T-cell (primary cell): ENCODE measurements at regions not wholly inside any gene's neighbourhood (a gene's known extent, or its start where the extent isn't known, plus 50 kb on each side); places are given as distances from the start of the nearest gene placed in this dataset.

Source experiments
- ATAC-seq, 4 experiments: fragments of 200-7000 bp in 3 of 4; fragments of 150-1000 bp in 1 of 4; cut with Tn5 transposase; replicated peaks in 1 of 4; 1 replicate in 3 of 4; 2 replicates in 1 of 4; pipeline ENCODE4 v1.10.0; 2021; ENCODE audit warnings: moderate library complexity in 3 of 4, mild to moderate bottlenecking in 2 of 4, moderate number of reproducible peaks in 1 of 4
- CTCF ChIA-PET, 2 donors: fragments of 300-600 bp; sonication (Branson Sonifier 250); formaldehyde crosslinking; loops; one replicate each; lab custom pipeline; 2022; ENCODE audit warnings: antibody characterized with exemption in 2 of 2; lab: Charles Lee
- POLR2A ChIA-PET, 2 donors: fragments of 300-600 bp; sonication (Branson Sonifier 250); formaldehyde crosslinking; loops; one replicate each; lab custom pipeline; 2022; ENCODE audit warnings: antibody characterized with exemption in 2 of 2; lab: Charles Lee
- DNase-seq, 35 experiments: peaks; one replicate each; pipeline versions ENCODE4 v3.0.0 to v3.0.0-alpha.2; 2013 to 2023
- H3K27ac ChIP-seq: one replicate; pipeline ENCODE4 v1.5.1; 2013; ENCODE audit warnings: low read length
- H3K27me3 ChIP-seq, 2 experiments: replicated peaks in 1 of 2; 1 replicate in 1 of 2; 2 replicates in 1 of 2; pipeline versions ENCODE4 v1.6.1 to v1.7.0; 2013; ENCODE audit warnings: low read length in 1 of 2, mixed read lengths in 1 of 2; ENCODE audit not compliant: control insufficient read depth in 2 of 2, insufficient read depth in 2 of 2; ENCODE audit errors: extremely low read depth in 1 of 2
- H3K36me3 ChIP-seq, 2 donors: 1 replicate in 1 of 2; 2 replicates in 1 of 2; pipeline versions ENCODE4 v1.6.1 to v1.7.0; 2013; ENCODE audit warnings: low read length in 1 of 2; ENCODE audit not compliant: control insufficient read depth in 2 of 2, insufficient read depth in 1 of 2; ENCODE audit errors: extremely low read depth in 1 of 2
- H3K4me1 ChIP-seq, 2 experiments: 1 replicate in 1 of 2; 2 replicates in 1 of 2; pipeline versions ENCODE4 v1.6.1 to v1.7.0; 2013; ENCODE audit warnings: low read length in 2 of 2, mixed read lengths in 1 of 2; ENCODE audit not compliant: insufficient read depth in 2 of 2, control insufficient read depth in 1 of 2; ENCODE audit errors: extremely low read depth in 1 of 2
- H3K4me3 ChIP-seq, 2 donors: 1 replicate in 1 of 2; 2 replicates in 1 of 2; pipeline versions ENCODE4 v1.5.1 to v1.7.0; 2013; ENCODE audit warnings: mild to moderate bottlenecking in 2 of 2, low read length in 1 of 2, moderate library complexity in 1 of 2; ENCODE audit not compliant: control insufficient read depth in 1 of 2; ENCODE audit errors: extremely low read depth in 1 of 2
- H3K9me3 ChIP-seq: 2 replicates; pipeline ENCODE4 v1.7.0; 2013
- H3K27ac Mint-ChIP-seq, 2 donors: one replicate each; pipeline ENCODE4 v1.8.0; 2020 to 2021; ENCODE audit warnings: mild to moderate bottlenecking in 2 of 2, mixed read lengths in 2 of 2
- H3K27me3 Mint-ChIP-seq, 2 donors: one replicate each; pipeline ENCODE4 v1.8.0; 2021 to 2022; ENCODE audit warnings: mixed read lengths in 2 of 2
- H3K36me3 Mint-ChIP-seq: one replicate; pipeline ENCODE4 v1.8.0; 2021; ENCODE audit warnings: mixed read lengths
- H3K4me1 Mint-ChIP-seq, 3 donors: one replicate each; pipeline ENCODE4 v1.8.0; 2020 to 2022; ENCODE audit warnings: mixed read lengths in 3 of 3, mild to moderate bottlenecking in 1 of 3
- H3K4me3 Mint-ChIP-seq, 3 donors: one replicate each; pipeline ENCODE4 v1.8.0; 2020 to 2022; ENCODE audit warnings: mild to moderate bottlenecking in 3 of 3, mixed read lengths in 3 of 3, moderate library complexity in 3 of 3
- H3K9me3 Mint-ChIP-seq, 3 donors: one replicate each; pipeline ENCODE4 v1.8.0; 2020 to 2022; ENCODE audit warnings: mixed read lengths in 3 of 3
- WGBS: methylation state at CpG from one replicate; pipeline ENCODE4 v1.1.5; 2013; ENCODE audit warnings: missing lambda C conversion rate; ENCODE audit not compliant: insufficient coverage; 5-methylcytosine and 5-hydroxymethylcytosine counted together

- H3K36me3 ChIP-seq: no peaks in the 10 kb centered on the region
- H3K27ac ChIP-seq: no peak overlapping the region
- H3K27ac Mint-ChIP-seq: no peak overlapping the region
- no peaks in the 10 kb centered on the region for H3K9me3 ChIP-seq
- H3K27me3 ChIP-seq: peaks cover 0 to 14% of the 10 kb centered on the region in 2 experiments
- peaks cover 3 to 4% of the 10 kb centered on the region in 2 donors for H3K27me3 Mint-ChIP-seq
- H3K36me3 Mint-ChIP-seq: no peaks in the 10 kb centered on the region
- H3K4me1 ChIP-seq: no peaks in the 10 kb centered on the region
- no peaks in the 10 kb centered on the region for H3K9me3 Mint-ChIP-seq
- ChIA-PET POLR2A (no interaction called here), CTCF (no interaction called here)
- WGBS: 82% methylated on average over 14 of the region's 18 CpGs
- no peak overlapping the region for H3K4me3 Mint-ChIP-seq
- H3K4me1 Mint-ChIP-seq: no peaks in the 10 kb centered on the region
- ATAC-seq: no peak
- no peak overlapping the region for H3K4me3 ChIP-seq
- DNase-seq: no peak
Measured at GRCh38 chr2:128559533-128560515, 241.2 kb upstream of the HS6ST1 start.

GRCh38 chr2:128560718-128561117 is 242.1 kb upstream of the HS6ST1 start:
- peaks cover 0 to 11% of the 10 kb centered on the region in 2 experiments for H3K27me3 ChIP-seq
- POLR2A ChIA-PET: no interaction called here
- DNase-seq: no peak
- H3K27ac ChIP-seq: no peak overlapping the region
- H3K36me3 ChIP-seq: no peaks in the 10 kb centered on the region
- ATAC-seq: no peak
- no peaks in the 10 kb centered on the region for H3K9me3 Mint-ChIP-seq
- H3K4me1 ChIP-seq: no peaks in the 10 kb centered on the region
- CTCF ChIA-PET: no interaction called here
- H3K4me3 ChIP-seq: no peak overlapping the region
- peaks cover 3 to 4% of the 10 kb centered on the region in 2 donors for H3K27me3 Mint-ChIP-seq
- no peak overlapping the region for H3K4me3 Mint-ChIP-seq
- no peaks in the 10 kb centered on the region for H3K36me3 Mint-ChIP-seq
- WGBS: 67% methylated on average over 1 of the region's 4 CpGs
- H3K27ac Mint-ChIP-seq: no peak overlapping the region
- H3K9me3 ChIP-seq: no peaks in the 10 kb centered on the region
- H3K4me1 Mint-ChIP-seq: no peaks in the 10 kb centered on the region

- Histone ChIP-seq H3K27me3 (peaks cover 0 to 11% of the 10 kb centered on the region in 2 experiments), H3K4me3 (no peak overlapping the region), H3K9me3 (no peaks in the 10 kb centered on the region), H3K36me3 (no peaks in the 10 kb centered on the region), H3K4me1 (no peaks in the 10 kb centered on the region), H3K27ac (no peak overlapping the region)
- Mint-ChIP-seq H3K9me3 (no peaks in the 10 kb centered on the region), H3K36me3 (no peaks in the 10 kb centered on the region), H3K4me1 (no peaks in the 10 kb centered on the region), H3K4me3 (no peak overlapping the region), H3K27me3 (peaks cover 3 to 4% of the 10 kb centered on the region in 2 donors), H3K27ac (no peak overlapping the region)
- ChIA-PET CTCF (interaction anchor here in 1 of 2 donors (0.5 kb wide), 1 partner anchor 409 kb away, joined by 3 read pairs; no protein-coding TSS in a partner anchor), POLR2A (no interaction called here)
- DNase-seq (no peak), ATAC-seq (no peak)
- WGBS: 81% methylated on average over 4 of the region's 7 CpGs
Measured at GRCh38 chr2:128562471-128563347, 244.0 kb upstream of the HS6ST1 start.

DNA sequence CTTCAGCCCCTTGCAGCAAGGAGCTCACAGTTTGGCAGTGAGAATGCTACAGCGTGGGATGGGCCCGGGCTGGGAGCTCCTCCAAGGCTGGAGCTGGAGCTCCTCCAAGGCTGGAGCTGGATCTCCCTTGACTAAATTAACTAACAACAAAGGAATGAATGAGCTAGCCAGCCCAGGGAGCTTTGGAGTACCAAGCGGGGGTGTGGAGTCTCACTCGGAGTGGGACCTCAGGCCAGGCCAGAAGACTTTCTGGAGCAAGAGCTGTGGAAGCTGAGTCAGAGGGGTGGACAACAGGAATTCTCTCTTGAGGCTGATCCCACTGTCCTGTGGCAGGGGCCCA is 244.7 kb upstream of the HS6ST1 start:
- DNase-seq: no peak
- Mint-ChIP-seq H3K36me3 (no peaks in the 10 kb centered on the region), H3K4me1 (no peaks in the 10 kb centered on the region), H3K27me3 (peaks cover 3 to 4% of the 10 kb centered on the region in 2 donors), H3K9me3 (no peaks in the 10 kb centered on the region), H3K4me3 (no peak overlapping the region), H3K27ac (no peak overlapping the region)
- Histone ChIP-seq H3K4me3 (no peak overlapping the region), H3K36me3 (no peaks in the 10 kb centered on the region), H3K27me3 (peaks cover 0 to 11% of the 10 kb centered on the region in 2 experiments), H3K4me1 (no peaks in the 10 kb centered on the region), H3K9me3 (no peaks in the 10 kb centered on the region), H3K27ac (no peak overlapping the region)
- CTCF ChIA-PET: interaction anchor here in 1 of 2 donors (0.5 kb wide), 1 partner anchor 408 kb away, joined by 3 read pairs; no protein-coding TSS in a partner anchor
- no peak for ATAC-seq
- POLR2A ChIA-PET: no interaction called here
- WGBS: 100% methylated on average over 1 of the region's 4 CpGs

DNA sequence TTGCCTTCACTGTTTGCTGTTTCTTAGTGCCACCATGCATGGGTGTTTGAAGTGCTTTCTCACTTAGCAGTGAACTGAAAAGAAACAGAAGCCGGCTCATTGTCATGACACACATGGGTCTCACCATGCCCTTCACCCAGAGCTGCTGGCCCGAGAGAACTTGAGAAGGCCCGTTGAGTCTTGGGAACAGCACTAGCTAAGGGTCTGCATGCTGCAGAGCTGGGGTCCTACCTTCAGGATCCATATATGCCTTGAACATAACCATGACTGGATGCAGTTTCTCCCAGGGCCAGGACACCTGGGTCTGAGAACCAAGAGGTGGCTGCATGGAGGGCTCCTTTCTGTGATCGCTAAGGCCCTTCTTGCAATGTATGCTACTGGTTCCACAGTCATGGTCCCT is 245.5 kb upstream of the HS6ST1 start:
- CTCF ChIA-PET: no interaction called here
- Mint-ChIP-seq H3K27ac (no peak overlapping the region), H3K4me1 (no peaks in the 10 kb centered on the region), H3K36me3 (no peaks in the 10 kb centered on the region), H3K4me3 (no peak overlapping the region), H3K9me3 (no peaks in the 10 kb centered on the region), H3K27me3 (peaks cover 3 to 4% of the 10 kb centered on the region in 2 donors)
- POLR2A ChIA-PET: no interaction called here
- no peak for ATAC-seq
- H3K27me3 ChIP-seq: peaks cover 0 to 11% of the 10 kb centered on the region in 2 experiments
- no peaks in the 10 kb centered on the region for H3K9me3 ChIP-seq
- no peaks in the 10 kb centered on the region for H3K4me1 ChIP-seq
- 91% methylated on average over 4 of the region's 4 CpGs for WGBS
- H3K4me3 ChIP-seq: no peak overlapping the region
- no peak overlapping the region for H3K27ac ChIP-seq
- H3K36me3 ChIP-seq: no peaks in the 10 kb centered on the region
- no peak for DNase-seq

DNA sequence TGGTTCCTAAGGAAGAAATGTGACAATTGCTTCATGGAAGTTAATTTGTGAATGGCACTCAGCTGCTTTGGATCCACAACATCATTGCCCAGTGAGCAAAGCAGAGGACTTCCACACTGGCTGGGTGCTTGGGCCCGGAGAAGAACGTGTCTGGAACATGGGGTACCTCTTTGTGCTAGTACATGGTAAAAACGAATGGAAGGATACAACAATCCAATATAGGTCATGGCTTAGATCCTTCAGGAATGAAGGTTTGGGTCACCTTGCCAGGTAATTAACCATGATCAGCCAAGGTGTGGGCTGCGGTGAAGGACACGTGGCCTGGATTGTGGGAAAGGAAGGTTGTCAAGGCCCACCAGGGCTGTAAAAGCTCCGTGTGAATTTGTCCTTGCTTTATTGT is 245.9 kb upstream of the HS6ST1 start:
- WGBS: 69% methylated on average over 2 of the region's 6 CpGs

More for the DNA sequence above, 245.9 kb upstream of the HS6ST1 start:
- Histone ChIP-seq H3K9me3 (no peaks in the 10 kb centered on the region), H3K4me1 (no peaks in the 10 kb centered on the region), H3K27me3 (peaks cover 0 to 11% of the 10 kb centered on the region in 2 experiments), H3K27ac (no peak overlapping the region), H3K4me3 (no peak overlapping the region), H3K36me3 (no peaks in the 10 kb centered on the region)
- ATAC-seq (no peak), DNase-seq (no peak)
- Mint-ChIP-seq H3K27me3 (peaks cover 3 to 4% of the 10 kb centered on the region in 2 donors), H3K4me3 (no peak overlapping the region), H3K27ac (no peak overlapping the region), H3K9me3 (no peaks in the 10 kb centered on the region), H3K4me1 (no peaks in the 10 kb centered on the region), H3K36me3 (no peaks in the 10 kb centered on the region)
- CTCF ChIA-PET: no interaction called here
- POLR2A ChIA-PET: no interaction called here
